OCI-M1 (cell line): ENCODE measurements at regions not wholly inside any gene's neighbourhood (a gene's known extent, or its start where the extent isn't known, plus 50 kb on each side); places are given as distances from the start of the nearest gene placed in this dataset.
A peak's percentile ranks its signal among the peaks of the same experiment; 100 is the strongest.

Experiments
- DNase-seq: peaks from one replicate; lab custom pipeline; 2025; lab: John Stamatoyannopoulos, UW

DNA sequence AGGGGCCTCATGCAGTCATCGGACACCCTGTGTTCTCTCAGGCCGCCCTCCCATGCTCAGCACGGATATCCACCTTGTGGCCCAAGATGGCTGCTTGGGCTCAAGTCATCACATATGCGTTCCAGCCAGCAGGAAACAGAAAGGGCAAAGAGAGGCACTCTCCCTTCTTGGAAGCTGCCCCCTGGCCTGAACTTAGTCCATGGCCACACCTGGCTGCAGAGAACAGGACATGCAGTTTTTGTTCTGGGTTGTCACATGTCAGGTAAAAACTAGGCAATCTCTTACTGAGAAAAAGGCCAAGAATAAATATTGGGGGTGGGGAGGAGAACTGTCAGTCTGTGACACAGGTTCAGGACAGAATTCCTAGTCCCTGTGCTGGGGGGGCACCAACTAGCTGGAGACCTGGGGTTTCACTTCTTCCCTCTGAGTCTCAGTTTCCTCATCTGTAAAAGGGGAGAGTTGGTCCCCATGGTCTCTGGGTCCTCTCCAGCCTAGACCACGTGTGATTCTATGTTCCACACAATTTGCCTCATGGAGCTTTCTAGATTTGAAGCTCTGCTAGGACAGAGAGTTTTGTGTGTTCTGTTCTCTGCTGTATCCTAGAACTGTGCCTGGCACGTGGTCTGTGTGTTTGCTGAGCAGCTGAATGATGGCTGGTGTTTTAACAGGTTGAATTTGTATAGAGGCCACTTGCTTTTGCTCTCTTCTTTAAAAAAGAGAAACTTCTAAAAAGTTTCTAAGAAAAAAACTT, 107.2 kb upstream of the ANO1 start:
- no peak for DNase-seq

DNA sequence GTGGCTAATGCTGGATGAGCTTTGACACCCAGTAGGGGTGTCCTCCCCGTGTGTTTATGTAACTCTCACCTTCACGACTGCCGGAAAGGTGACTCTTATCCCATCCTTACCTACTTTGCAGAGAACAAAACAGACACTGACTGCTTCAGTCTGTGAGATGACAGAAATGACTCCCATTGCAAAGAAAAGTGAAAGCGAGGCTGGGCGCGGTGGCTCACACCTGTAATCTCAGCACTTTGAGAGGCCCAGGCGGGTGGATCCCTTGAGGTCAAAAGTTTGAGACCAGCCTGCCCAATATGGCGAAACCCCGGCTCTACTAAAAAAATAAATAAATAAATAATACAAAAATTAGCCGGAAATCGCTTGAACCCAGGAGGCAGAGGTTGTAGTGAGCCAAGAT, 106.4 kb upstream of the ANO1 start:
- no peak for DNase-seq

DNA sequence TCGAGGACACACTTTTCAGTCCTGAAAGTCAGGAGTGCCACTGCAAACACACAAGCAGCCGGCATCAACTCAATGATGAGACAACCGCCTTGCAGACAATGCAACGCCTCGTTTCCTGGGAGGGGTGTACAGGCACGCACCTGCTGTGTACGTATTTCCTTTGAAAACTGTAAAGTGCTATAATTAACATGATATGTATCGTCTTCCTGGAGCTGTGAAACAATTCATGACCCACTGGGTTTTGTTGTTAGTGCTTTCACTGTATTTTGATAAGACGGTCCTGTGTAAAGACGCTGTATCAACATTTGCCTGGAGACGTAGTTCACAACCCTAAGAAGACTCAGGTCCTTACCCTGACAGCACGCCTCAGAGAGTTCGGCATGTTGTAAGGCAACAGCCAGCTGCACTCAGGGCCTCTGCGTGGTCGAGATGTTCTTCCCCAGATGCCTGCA, 105.7 kb upstream of the ANO1 start:
- DNase-seq = no peak

DNA sequence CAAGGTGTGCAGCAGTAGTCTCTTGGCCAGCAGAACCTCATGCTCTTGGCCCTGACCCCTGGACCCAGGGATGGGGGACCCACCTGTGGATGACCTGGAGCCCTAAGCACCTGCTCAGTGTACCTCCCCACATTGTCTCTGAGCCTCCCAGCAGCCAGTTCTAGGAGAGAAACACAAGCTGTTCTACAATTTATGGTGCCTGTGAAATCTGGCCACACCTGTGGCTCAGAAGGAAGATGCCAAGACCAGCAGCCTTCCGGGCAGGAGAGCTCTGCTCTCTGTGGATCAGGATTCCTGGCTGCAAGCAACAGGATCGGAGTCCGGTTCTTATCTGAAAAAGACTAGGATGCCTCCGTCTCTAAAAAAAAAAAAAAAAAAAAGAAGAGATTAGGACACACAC, 103.6 kb upstream of the ANO1 start:
- no peak for DNase-seq

DNA sequence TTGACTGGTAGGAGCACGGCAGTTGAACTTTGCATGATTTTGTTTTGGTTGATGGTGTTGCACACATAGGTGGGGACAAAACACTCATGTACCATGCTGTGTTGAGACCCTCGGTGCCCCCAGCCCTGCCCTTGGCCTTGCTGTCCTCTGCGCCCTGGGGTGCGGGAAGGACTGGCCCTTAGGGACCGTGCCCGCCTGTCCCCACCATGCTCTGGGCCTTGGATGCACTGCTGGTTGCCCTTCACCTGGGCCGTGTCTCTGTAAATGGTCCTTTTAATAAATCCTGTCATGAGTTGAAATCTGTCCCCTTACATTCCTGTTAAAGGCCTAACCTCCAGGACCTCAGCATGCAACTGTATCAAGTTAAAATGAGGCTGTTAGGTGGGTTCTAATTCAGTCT, 102.3 kb upstream of the ANO1 start:
- DNase-seq = no peak

DNA sequence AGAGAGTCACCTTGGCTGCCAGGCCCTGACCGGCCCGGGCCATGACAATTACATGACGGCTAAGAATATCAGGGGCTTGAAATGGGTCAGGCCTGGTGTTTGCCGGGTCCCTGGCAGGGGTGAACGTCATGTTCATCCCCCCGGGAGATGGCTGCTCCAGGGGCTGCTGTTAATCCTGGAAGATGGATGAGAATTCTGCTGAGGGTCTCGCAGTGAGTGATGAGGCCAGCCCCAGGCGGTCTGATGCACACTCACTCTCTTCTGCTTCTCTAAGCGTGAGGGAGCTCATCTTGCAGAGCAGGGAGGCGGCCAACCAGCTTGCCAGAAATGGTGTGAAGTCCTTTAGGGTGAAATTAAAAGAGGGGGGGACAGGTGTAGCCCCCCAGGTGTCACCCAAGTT, 101.3 kb upstream of the ANO1 start:
- no peak for DNase-seq

DNA sequence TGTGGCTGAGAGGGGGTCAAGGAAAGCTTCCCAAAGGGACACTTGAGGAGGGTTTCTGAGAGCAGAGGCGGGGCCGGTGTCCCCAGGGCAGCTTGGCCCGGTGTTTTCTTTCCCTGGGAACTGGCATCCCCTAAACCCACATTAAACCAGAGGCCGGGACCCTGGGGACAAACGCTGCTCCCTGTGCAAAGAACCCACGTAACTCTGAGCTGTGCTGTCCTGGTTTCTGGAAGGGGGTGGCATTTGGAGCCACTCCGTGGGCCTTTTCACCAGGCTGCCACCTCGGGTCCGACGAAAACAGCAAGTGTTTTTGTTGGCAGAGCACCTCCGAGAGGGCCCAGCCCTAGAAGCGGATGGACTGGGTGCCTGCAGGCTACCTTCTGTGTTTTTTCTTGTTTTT, 100.2 kb upstream of the ANO1 start:
- no peak for DNase-seq

DNA sequence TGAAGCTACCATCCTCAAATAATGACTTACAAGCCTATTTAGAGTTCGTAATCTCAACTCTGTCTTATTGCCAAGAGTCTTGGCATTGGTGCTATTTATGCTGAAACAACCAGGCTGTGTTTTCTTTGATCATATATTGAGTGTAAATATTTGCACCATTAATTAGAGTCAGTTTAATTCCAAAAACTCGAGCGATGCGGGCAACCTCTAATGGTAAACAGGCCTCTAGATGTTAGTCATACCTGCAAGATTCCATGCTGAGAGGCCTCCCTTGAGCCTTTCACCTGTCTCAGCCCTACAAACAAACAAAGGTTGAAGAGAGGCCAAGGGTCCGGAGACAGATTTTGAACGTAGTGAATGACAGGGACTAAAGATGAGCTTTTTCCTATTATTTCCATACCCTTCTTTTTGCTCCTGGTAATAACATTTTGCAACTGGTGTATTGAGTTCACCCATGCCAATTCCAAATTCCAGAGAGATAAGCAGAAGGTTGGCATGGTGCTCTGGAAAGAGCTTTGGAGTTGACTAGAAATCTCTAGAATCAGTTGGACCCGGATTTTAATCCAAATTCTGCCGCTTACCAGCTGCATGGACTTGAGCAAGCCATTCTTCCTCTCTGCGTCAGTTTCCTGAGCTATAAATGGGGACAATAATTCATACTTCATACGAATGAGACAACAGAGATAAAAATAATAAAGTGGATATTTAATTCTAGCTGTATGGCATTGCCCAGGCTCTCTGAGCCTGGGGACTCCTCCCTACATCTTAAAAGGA, 99.1 kb upstream of the ANO1 start:
- no peak for DNase-seq

DNA sequence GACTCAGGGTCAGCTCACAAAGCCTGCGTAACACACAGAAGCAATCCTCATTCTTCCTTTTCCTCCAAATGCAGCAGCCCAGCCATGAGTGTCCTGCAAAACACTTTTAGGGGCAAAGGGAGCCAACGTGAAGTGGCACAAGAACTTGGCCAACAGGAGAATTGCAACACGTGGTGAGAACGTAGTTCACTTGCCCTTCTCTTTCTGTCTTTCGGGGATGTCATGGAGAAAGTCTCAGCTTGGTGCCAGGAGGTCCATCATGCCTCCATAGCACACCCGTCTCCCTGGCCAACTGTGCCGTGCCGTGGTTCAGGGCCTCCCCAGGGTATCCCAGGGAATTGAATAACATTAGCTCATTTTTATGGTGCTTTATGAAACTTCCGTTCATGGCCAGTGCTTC, 98.5 kb upstream of the ANO1 start:
- no peak for DNase-seq

DNA sequence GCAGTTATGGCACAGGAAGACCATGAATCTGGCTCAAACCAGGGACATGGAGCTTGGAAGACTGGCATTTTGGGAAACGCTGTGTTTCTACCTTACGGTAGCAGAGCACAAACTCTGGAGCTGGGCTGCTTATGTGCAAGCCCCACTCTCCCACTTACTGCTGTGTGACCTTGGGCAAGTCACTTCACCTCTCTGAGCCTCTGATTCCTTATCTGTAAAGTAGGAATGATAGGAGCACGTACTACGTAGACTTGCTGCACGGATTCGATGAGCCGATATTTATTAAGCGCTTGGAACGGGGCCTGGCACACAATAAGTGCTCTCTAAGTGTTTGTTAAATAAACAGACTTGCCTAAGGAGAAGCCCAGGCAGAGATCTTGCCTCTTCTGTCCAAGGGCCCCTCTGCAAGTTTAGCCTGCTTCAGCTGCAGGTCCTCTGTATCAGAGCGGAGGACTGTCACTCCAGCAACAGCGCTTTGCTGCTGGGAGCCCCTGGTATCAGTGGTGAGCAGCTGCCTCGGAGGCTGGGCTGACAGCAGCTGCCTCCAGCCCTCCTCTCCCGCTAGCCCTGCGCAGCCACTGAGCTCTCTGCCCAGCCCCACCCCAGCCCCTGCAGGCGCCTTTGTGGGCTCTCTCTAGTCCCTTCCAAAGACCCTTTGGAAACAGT, 96.9 kb upstream of the ANO1 start:
- peak; percentile 34 for DNase-seq

DNA sequence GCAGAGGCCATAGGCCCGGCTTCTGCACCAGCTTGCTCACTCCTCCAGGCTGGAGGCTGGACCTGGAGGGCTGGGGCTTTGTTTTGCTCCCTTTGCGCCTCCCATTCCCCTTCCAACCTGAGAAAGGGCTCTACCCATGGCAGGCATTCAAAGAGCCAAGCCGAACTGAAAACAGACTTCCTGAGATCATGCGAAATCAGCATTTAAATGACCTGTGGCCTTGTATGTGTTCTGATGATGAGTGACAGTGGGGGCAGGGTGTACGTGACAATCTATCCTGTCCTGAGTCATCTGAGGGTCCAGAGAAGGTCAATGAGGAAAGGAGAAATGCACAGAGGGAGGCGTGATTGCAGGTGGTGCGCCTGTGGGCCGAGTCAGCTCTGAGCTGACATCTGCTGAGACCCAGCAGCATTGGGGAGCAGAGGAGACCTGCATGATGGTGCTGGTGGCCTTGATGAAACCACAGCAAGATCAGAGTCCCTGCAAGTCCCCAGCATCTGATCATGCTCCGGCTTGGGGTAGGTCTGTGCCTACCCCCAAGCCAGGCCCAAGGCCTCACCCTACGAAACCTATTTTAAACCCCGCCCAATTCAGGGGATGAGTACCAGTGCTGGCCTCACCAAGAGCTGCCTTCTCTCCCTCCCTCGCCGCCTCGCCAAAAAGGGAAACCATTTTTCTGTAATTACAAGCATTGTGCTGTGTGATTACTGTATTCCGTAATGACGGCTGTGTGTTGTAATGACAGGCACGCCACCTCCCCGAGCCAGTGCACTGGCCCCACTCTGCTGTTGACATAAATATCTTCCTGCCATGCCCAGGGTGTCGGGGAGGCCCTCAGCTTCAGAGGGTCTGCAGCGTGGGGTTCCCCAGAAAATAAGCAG, 95.2 kb upstream of the ANO1 start:
- DNase-seq = no peak

DNA sequence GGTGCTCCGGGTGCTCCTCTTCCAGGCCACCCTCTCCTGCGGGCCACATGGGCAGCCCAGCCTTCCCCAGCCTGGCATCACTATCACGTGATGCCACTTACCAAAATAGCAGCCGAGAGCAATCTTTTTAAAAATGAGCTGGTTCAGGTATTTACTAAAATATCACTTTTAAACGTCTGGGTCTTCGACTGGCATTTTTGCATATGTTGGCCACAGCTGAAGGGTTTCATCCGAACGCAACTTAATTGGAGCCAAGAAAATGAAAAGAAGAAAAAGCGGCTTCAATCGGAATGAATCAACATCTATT, 94.6 kb upstream of the ANO1 start:
- no peak for DNase-seq

DNA sequence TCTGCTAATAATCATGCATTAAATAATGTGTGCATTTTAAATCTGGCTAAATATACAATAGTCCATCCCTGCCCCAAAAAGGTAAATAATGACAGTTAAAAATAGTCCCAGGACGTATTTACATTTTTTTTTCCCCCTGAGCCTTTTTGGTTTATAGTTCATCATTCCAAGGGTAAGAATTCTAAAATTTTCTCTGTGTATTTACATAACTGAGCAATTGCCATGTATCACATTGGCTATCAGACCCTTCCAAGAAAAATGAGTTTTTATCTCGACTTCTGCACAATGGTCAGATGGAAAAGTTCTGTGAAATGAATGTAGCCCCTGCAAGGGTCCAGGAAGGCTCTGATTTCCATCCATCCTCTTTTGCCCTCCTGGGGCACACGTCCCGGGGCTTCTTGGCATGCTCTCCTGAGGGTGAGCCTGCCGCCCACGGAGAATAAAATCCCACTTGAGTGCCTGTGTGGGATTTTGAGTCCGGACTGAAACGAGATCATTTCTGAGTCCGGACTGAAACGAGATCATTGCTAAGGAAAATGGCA, 94.1 kb upstream of the ANO1 start:
- no peak for DNase-seq

DNA sequence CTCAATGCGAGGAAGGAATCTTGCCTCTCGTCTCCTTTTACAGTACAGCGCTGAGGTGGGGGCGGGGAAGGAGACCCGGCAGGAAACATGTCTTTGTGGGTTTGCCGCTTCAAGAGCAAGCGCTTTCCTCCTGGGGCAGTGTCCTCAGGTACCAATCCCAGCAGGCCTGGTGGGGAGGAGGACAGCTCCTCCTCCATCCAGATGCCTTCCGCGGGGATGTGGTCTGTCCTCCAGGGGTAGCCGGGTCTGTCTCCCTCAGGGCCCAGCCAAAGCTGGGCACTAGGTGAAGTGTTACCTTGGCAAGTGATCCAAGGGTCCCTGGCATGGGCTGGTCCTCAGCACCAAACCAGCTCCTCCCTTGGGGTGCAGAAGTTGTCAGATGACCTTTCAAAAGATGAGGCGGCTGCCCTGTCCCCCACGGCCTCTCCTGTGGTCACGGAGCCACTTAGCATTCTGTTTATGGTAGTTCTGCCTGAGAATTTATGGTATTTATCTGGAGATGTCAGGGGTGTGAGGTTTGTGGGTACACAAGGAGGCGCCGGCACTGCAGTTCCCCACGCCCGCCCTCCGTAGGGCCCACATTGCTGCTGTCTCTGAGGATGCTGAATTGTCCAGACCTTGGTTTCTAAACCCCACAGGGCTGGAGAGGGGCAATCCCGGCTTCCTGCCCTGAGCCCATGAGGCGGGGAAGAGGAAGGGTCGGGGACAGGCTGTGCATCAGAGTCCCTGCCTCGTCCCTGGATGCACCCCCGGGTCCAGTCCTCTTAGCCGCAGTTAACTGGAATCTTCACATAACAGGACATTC, 93.5 kb upstream of the ANO1 start:
- no peak for DNase-seq

DNA sequence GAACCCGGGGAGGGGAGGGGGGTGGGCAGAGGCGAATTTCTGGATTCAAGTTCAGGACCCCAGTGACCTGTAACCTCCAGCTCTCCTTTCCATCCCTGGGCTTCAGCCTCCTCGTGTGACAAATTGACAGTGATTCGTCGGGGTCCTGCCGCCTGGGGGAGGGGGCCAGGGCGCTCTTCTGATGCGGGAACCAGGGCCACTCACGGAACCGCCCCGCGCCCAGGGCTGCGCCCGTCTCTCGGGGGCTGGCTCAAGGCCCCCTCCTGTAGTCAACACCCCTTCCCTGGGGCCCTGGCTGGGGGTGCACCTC, 92.8 kb upstream of the ANO1 start:
- no peak for DNase-seq

DNA sequence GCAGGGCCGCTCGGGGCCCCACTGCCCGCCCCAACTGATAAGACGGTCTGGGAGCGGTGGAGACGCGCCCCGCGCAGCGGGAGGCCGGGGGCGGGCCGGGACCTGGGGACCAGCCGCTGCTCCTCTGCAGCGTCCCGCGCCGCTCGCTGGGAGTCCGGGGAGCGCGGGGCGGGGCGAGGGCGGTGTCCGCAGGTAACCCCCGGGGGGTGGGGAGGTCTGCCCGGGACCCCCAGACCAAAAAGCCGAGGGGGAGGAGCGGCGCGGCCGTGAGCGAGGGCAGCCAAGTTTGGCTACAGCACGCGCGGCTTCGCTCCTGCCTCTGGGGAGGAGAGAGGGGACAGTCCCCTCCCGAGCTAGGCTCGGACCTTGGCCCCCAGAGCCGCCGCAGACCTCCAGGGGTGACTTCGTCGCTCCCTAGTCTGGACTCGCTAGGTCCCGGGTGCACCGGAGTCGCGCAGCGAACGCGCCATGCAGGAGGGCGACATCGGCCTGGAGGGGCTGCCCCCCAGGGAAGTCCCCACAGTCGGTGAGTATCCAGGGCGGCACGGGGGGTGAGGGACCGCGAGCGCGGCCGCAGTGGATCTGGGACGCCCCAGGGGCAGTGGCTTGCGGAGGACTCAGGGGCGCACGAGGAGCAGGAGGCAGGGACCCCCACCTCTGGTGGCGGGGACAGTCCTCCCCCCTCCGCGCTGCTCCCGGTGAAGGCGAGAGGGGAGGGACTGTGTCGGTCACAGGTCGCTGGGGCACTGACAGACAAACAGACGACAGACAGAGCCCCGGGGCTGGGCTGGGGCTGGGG, 92.3 kb upstream of the ANO1 start:
- no peak for DNase-seq

DNA sequence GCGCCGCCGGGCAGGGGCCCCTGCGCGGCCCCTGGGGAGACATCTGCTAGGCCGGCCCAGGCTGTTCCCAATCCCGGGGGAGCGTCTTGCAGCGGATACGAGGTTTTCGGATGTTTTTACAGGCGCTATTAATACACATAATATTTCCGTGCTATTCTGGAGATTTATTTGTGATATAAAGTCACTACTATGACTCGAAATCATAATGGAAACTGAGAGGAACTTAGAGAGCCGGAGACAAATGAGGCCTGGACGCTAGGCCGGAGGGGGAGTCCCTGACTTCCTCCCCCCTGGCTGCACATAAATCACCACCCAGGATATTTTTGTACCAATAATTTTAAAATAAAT, 91.7 kb upstream of the ANO1 start:
- DNase-seq = no peak

DNA sequence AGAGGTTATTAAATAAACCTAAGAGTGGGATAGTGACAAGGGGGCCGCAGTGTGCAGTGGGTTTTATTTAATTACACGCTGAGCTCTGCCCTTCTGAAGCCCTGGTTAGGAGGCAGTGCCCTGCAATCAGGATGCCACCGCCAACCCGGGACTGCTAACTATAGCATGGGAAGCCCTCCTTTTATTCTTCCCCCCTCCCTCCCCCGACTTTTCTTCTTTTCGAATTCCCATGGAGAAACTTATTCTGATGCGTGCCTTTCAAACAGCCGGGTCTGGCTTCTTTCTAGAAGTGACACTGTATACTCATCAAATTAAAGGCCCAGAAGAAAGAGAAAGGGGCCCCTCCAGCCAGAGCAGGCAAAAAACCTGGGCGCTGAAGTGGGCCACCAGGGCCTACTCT, 91.3 kb upstream of the ANO1 start:
- DNase-seq = no peak

DNA sequence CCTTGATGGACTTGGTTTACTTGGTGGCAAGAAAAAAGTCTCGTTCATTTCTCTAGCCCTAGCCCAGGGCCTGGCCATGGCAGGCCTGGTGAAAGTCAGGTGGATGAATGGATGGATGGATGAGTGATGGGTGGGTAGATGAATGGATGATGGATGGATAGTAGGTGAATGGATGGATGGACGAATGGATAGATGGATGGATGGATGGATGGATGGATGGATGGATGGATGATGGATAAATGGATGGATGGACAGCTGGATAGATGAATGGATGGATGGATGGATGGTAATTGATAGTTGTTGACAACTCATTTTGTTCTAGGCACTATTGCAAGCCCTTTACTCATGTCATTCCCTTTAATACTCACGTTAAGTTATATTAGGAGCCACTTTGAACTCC, 86.1 kb upstream of the ANO1 start:
- DNase-seq = no peak

DNA sequence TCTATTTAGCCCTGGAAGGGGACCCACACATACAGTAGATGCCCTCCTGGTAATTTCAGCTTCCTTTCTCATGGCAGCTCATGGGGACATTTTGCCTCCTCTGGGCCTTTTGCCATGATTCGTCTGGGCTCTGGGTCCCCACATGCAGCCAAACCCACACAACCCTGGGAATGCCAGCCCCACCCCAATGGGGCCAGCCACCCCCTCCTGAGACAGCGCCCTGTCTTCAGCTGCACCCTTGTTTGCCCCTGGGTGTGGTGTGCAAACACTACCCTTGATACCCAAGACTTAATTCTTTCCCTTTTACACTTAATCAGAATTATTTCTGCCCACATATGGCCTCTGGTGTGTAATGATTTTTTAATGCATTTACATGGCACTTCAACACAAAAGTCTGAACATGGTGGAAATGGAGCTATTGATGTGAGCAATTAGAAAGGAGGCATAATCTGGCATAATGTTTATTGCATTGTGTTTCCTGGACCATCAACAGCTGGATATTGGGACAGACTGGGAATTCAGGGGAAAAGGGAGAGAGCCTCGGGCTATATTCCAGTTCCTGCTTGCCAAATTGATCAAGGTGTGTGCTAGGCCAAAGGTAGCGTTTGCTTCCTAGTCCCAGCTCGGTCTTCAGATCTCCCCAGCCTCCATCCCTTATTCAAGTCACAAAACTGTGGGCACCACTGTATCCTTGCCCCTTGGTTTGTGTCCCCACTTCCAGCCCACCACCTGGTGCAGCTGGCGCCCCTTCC, 85.0 kb upstream of the ANO1 start:
- DNase-seq = no peak
